Bronchial epithelial cell (primary cell): ENCODE measurements at regions not wholly inside any gene's neighbourhood (a gene's known extent, or its start where the extent isn't known, plus 50 kb on each side); places are given as distances from the start of the nearest gene placed in this dataset.
A peak's percentile ranks its signal among the peaks of the same experiment; 100 is the strongest.
"Not testable (repeated sequence)": the region's sequence is repeated elsewhere in the genome, so short reads cannot be mapped to it uniquely, and the experiment has no call there.

Experiments used
- DNase-seq: peaks from one replicate; pipeline ENCODE4 v3.0.0-alpha.2; 2010; ENCODE audit warnings: low read depth
- FAIRE-seq: peaks from 2 replicates; lab custom pipeline; 2011; peaks lifted over from hg19 to GRCh38; lab: Jason Lieb, UNC
- H3K27me3 ChIP-seq: 2 replicates; pipeline ENCODE4 v1.5.1; 2011; ENCODE audit warnings: low read length; ENCODE audit not compliant: control insufficient read depth, insufficient read depth
- H3K36me3 ChIP-seq: 2 replicates; pipeline ENCODE4 v1.5.1; 2011; ENCODE audit warnings: low read length; ENCODE audit not compliant: control insufficient read depth, insufficient read depth
- H3K4me3 ChIP-seq: 2 replicates; pipeline ENCODE4 v1.5.1; 2011; ENCODE audit warnings: mild to moderate bottlenecking, low read depth, low read length, control low read depth
- TF ChIP-seq, protein P1 (sequence below): IDR thresholded peaks from 2 replicates; pipeline ENCODE4 v1.5.1; 2011; ENCODE audit warnings: mild to moderate bottlenecking, moderate library complexity, low read length, control low read depth, inconsistent platforms; ENCODE audit not compliant: insufficient read depth, severe bottlenecking

DNA sequence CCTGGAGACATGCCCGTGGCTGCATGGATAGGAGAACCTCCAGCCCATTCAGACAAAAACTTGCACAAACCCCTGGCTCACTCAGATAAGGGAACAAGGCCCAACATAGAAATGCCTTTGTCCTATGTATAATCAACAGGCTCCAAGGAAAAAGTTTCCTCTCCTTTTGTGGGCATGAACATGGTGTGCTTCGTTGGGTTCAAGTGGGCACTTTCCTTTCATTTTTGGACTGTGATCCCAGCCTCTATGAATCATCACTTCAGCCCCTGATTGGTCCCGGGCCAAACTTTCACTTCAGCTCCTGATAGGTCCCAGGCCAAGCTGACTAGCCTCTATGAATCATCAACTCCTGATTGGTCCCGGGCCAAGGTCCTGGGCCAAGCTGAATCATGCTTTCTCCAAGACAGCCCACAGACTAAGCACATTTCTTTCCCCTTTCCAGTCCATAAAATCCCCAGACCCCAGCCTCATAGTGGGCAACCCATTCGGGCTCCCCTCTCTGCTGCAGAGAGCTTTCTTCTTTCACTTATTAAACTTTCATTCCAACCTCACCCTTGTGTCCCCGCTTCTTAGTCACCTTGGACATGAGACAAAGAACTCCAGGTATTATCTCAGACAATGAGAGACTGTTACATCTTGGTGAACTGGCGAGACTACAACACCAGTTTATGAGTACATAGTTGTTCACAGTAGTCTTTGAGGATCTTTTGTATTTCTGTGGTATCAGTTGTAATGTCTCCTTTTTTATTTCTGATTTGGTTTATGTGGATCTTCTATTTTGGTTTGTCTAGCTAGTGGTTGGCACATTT, 146.7 kb downstream of the SPIN4 start:
- not testable (repeated sequence) for DNase-seq, H3K27me3 ChIP-seq, H3K36me3 ChIP-seq, H3K4me3 ChIP-seq
- peak; percentile 75 for FAIRE-seq

DNA sequence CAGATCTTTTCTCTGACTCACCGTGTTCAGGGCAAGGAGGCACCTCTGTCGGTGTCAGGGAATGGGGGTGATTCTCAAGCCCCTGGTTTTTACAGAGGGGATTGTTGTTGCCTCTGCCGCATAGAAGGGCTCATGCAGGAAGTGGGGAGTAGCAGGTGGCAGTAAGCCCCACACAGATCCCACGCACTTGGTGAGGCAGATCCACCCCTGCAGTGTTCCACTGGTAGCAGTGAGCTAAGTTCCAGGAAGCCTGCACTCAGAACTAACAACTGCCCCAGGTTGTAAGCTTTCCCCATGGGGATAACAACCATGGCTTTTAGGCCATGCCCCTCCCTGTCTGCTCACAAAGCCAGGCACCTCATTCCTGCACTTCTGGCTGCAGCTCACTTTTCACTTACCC, 149.1 kb downstream of the SPIN4 start:
- not testable (repeated sequence) for H3K36me3 ChIP-seq, DNase-seq, H3K4me3 ChIP-seq, H3K27me3 ChIP-seq
- peak; percentile 93 for FAIRE-seq

DNA sequence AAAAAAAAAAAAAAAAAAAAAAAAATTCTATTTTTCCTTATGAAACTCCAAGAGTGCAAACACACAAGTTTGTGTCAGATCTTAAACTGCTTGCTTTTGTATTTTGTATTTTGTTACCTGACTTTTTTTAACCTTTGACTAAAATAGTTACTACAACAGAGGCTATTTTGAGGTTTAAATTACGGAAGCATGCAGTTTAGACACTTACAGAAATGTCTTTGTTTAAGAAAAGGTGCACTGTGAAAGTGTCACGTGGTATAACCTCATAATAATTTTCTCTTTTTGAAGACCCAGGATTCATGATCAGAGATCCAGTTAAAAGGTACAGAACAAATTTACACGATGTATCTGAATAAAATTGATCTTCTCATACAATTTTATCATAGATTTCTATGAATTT, 152.4 kb downstream of the SPIN4 start:
- not testable (repeated sequence) for DNase-seq, H3K36me3 ChIP-seq, H3K27me3 ChIP-seq, H3K4me3 ChIP-seq, FAIRE-seq

DNA sequence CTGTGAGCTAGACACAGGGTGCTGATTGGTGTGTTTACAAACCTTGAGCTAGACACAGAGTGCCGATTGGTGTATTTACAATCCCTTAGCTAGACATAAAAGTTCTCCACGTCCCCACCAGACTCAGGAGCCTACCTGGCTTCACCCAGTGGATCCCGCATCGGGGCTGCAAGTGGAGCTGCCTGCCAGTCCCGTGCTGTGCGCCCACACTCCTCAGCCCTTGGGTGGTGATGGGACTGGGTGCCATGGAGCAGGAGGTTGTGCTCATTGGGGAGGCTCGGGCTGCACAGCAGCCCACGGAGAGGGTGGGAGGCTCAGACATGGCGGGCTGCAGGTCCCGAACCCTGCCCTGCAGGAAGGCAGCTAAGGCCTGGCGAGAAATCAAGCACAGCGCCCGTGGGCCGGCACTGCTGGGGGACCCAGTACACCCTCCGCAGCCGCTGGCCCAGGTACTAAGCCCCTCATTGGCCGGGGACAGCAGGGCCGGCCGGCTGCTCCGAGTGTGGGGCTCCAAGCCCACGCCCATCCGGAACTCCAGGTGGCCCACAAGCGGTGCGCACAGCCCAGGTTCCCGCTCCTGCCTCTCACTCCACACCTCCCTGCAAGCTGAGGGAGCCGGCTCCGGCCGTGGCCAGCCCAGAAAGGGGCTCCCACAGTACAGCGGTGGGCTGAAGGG, 158.6 kb downstream of the SPIN4 start:
- H3K27me3 ChIP-seq, H3K36me3 ChIP-seq, FAIRE-seq, DNase-seq, H3K4me3 ChIP-seq: not testable (repeated sequence)

DNA sequence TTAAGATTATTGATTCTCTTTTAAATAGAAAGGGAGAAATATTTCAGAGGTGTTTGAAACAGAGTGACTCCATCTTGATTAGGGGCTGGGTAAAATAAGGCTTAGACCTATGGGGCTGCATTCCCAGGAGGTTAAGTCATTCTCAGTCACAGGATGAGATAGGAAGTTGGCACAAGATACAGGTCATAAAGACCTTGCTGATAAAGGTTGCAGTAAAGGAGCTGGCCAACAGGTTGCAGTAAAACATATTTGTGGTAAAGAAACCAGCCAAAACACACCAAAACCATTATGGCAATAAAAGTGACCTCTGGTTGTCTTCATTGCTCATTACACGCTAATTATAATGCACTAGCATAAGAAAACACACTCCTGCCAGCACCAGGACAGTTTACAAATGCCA, 165.0 kb downstream of the SPIN4 start:
- FAIRE-seq, result no peak
- DNase-seq, result peak; percentile 10

DNA sequence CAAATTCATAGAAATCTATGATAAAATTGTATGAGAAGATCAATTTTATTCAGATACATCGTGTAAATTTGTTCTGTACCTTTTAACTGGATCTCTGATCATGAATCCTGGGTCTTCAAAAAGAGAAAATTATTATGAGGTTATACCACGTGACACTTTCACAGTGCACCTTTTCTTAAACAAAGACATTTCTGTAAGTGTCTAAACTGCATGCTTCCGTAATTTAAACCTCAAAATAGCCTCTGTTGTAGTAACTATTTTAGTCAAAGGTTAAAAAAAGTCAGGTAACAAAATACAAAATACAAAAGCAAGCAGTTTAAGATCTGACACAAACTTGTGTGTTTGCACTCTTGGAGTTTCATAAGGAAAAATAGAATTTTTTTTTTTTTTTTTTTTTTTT, 171.3 kb downstream of the SPIN4 start:
- FAIRE-seq, H3K36me3 ChIP-seq, H3K27me3 ChIP-seq, H3K4me3 ChIP-seq, DNase-seq: not testable (repeated sequence)

More for the DNA sequence above, 165.0 kb downstream of the SPIN4 start:
- H3K4me3 ChIP-seq, result no peak overlapping the region
- no peaks in the 10 kb centered on the region for H3K36me3 ChIP-seq
- TF ChIP-seq, protein P1, sequence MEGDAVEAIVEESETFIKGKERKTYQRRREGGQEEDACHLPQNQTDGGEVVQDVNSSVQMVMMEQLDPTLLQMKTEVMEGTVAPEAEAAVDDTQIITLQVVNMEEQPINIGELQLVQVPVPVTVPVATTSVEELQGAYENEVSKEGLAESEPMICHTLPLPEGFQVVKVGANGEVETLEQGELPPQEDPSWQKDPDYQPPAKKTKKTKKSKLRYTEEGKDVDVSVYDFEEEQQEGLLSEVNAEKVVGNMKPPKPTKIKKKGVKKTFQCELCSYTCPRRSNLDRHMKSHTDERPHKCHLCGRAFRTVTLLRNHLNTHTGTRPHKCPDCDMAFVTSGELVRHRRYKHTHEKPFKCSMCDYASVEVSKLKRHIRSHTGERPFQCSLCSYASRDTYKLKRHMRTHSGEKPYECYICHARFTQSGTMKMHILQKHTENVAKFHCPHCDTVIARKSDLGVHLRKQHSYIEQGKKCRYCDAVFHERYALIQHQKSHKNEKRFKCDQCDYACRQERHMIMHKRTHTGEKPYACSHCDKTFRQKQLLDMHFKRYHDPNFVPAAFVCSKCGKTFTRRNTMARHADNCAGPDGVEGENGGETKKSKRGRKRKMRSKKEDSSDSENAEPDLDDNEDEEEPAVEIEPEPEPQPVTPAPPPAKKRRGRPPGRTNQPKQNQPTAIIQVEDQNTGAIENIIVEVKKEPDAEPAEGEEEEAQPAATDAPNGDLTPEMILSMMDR, result no peak
- H3K27me3 ChIP-seq, result no peaks in the 10 kb centered on the region

DNA sequence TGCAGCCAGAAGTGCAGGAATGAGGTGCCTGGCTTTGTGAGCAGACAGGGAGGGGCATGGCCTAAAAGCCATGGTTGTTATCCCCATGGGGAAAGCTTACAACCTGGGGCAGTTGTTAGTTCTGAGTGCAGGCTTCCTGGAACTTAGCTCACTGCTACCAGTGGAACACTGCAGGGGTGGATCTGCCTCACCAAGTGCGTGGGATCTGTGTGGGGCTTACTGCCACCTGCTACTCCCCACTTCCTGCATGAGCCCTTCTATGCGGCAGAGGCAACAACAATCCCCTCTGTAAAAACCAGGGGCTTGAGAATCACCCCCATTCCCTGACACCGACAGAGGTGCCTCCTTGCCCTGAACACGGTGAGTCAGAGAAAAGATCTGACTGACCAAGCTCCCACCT, 174.6 kb downstream of the SPIN4 start:
- not testable (repeated sequence) for FAIRE-seq, H3K27me3 ChIP-seq

DNA sequence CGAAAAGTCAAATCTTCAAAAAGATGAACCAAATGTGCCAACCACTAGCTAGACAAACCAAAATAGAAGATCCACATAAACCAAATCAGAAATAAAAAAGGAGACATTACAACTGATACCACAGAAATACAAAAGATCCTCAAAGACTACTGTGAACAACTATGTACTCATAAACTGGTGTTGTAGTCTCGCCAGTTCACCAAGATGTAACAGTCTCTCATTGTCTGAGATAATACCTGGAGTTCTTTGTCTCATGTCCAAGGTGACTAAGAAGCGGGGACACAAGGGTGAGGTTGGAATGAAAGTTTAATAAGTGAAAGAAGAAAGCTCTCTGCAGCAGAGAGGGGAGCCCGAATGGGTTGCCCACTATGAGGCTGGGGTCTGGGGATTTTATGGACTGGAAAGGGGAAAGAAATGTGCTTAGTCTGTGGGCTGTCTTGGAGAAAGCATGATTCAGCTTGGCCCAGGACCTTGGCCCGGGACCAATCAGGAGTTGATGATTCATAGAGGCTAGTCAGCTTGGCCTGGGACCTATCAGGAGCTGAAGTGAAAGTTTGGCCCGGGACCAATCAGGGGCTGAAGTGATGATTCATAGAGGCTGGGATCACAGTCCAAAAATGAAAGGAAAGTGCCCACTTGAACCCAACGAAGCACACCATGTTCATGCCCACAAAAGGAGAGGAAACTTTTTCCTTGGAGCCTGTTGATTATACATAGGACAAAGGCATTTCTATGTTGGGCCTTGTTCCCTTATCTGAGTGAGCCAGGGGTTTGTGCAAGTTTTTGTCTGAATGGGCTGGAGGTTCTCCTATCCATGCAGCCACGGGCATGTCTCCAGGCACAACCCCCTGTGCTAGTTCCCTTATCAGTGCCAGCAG, 177.1 kb downstream of the SPIN4 start:
- not testable (repeated sequence) for H3K36me3 ChIP-seq, H3K4me3 ChIP-seq, DNase-seq, H3K27me3 ChIP-seq, FAIRE-seq

More for the DNA sequence above, 174.6 kb downstream of the SPIN4 start:
- H3K36me3 ChIP-seq, H3K4me3 ChIP-seq, DNase-seq: not testable (repeated sequence)

DNA sequence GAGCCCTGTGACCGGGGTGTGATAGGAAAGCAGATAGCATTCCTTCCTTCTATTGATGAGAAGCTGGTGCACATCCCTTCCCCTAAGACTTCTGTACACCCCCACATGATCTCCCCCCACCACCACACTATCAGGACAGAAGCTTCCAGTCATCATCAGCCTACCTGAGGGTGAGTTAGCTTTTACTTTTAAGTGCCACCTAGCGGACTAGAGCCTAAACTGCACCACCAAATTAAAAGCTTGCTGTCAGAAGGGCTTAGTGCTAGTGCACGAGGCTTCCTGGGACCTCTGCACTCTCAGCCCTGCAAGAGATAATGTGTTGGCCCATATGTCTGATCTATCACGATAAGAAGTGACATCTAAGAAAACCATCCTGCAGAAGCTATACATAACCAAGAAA, 181.7 kb downstream of the SPIN4 start:
- not testable (repeated sequence) for FAIRE-seq, DNase-seq

DNA sequence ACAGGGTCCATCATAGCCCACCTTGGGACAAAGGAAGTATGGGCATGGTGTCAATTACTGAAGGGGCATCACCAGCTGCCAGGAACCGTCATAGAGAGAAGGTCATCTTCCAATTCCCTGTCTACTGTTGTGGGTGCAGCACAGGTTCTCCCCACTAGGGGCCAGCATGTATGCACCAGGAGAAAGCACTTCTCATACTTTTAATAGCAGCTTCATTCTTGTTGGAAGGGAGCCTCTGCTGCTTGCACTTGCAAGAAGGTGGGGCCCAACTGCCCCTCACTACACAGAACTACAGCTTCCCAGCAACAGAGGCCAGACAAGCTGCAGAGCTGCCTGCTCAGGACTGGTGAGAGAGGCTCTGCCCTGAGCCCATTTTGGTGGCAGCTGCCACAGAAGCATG, 182.2 kb downstream of the SPIN4 start:
- H3K27me3 ChIP-seq, DNase-seq, FAIRE-seq, H3K36me3 ChIP-seq, H3K4me3 ChIP-seq: not testable (repeated sequence)

More for the DNA sequence above, 181.7 kb downstream of the SPIN4 start:
- not testable (repeated sequence) for H3K27me3 ChIP-seq, H3K36me3 ChIP-seq, H3K4me3 ChIP-seq

DNA sequence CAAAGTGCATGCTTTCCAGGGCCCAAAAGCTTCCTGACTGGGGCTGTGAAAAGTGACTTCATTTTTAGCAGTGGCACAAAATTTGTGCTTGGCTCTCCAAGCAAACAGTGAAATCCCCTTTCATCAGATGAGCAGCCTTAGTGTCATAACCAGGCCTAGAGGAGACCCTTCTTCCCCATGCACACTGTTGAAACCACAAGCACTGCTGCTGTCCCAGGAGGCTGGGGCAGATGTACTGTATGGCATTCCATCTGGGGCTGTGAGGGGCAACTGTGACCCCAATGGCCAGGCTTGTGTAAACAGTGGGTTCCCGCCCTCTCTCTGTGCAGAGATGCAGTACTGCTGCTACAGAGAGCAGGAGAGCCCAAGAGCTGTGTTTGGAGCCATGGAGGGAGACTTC, 184.1 kb downstream of the SPIN4 start:
- FAIRE-seq, result not testable (repeated sequence)

DNA sequence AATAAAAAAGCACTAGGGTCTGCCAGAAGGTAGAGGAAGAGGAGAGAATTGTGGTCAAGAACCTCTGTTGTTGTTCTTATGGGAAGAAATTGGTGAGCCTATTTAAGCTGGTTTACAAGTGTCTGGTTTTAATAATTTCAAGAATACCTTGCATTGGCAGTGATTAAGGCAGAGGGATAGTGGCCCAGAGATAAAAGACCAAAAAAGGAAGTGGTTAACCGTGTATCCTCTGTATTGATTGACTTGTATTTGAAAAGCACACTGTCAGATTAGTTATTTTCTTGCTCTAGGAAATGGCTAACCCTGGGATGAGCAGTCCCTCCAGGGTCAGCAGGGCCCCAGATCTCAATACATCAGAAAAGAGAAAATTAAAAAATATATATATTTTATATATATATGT, 190.1 kb downstream of the SPIN4 start:
- not testable (repeated sequence) for FAIRE-seq, DNase-seq, H3K36me3 ChIP-seq, H3K27me3 ChIP-seq, H3K4me3 ChIP-seq

More for the DNA sequence above, 184.1 kb downstream of the SPIN4 start:
- H3K4me3 ChIP-seq, H3K27me3 ChIP-seq, H3K36me3 ChIP-seq, DNase-seq: not testable (repeated sequence)

DNA sequence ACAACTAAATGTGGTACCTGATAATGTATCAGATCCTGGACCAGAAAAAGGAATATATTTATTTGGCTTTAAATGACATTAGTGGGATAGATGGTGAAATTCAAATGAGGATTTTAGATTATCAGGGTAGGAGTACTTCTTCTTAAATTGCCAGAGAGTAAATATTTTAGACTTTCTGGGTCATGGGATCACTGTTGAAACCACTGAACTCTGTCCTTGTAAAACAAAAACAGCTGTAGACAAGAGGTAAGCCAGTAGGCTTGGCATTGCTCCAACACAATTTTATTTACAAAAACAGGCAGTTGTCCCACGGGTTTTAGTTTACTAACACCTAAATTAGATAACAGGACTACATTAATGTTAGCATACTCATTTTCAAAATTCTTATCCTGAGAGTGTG, 190.8 kb downstream of the SPIN4 start:
- not testable (repeated sequence) for H3K27me3 ChIP-seq, H3K4me3 ChIP-seq, H3K36me3 ChIP-seq, DNase-seq, FAIRE-seq
